ENCODE measurements at regions not wholly inside any gene's neighbourhood (a gene's known extent, or its start where the extent isn't known, plus 50 kb on each side); places are given as distances from the start of the nearest gene placed in this dataset.

DNA sequence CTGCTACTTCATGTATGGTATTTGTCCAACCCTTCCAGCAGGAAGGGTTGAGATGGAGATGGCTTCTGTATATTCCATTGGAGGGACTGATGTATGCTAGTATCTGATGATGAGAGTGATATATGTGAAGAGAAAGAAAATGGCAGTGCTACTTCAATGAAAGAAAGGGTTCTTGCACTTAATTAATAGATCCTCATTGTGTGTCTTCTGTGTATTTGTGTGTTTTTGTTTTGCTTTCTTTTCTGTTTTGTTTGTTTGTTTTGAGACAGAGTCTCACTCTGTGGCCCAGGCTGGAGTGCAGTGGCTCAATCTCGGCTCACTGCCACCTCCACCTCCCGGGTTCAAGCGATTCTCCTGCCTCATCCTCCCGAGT is 61.2 kb upstream of the CRYM start:
- no peaks in the 10 kb centered on the region for H3K36me3 ChIP-seq (ENCODE audit: control insufficient read depth in 2 of 2, extremely low read depth in 1 of 2, insufficient read depth in 2 of 2, low read length in 2 of 2)
- H3K4me2 ChIP-seq (ENCODE audit: insufficient read depth, low read length), result no peak overlapping the region
- H3K4me3 ChIP-seq (replicated peaks in 1 of 3; ENCODE audit: insufficient read depth in 1 of 3, low read depth in 1 of 3, low read length in 3 of 3), result no peak overlapping the region
- H3K79me2 ChIP-seq (ENCODE audit: control insufficient read depth, insufficient read depth, low read length), result no peaks in the 10 kb centered on the region
- no peaks in the 10 kb centered on the region for H3K9me1 ChIP-seq (replicated peaks; ENCODE audit: control insufficient read depth, extremely low read depth, insufficient read depth, low read length)
- no peaks in the 10 kb centered on the region for H4K20me1 ChIP-seq (replicated peaks; ENCODE audit: control insufficient read depth, extremely low read depth, insufficient read depth, low read length)
- TF ChIP-seq MYC (IDR thresholded peaks at IDR 0.05; ENCODE audit: low read depth, low read length), result no peak
- H3K9ac ChIP-seq (replicated peaks; ENCODE audit: extremely low read depth, insufficient read depth, low read length), result no peak overlapping the region
- FAIRE-seq, result no peak
- no peaks in the 10 kb centered on the region for H3K4me1 ChIP-seq (ENCODE audit: control insufficient read depth, extremely low read depth, insufficient read depth, low read length)
- H3K9me3 ChIP-seq (replicated peaks; ENCODE audit: control insufficient read depth, insufficient read depth, low read length), result no peaks in the 10 kb centered on the region
- intact Hi-C loops (cut with micrococcal nuclease), result no loop called here
- no TSS peak for BruUV-seq (replicated peaks)
- CTCF ChIA-PET, result no interaction called here
- dilution Hi-C loops (cut with MboI; ENCODE audit: extremely low pct_ligation_motif_present, low sequenced_read_pairs), result no loop called here
- no peak overlapping the region for H3K27ac ChIP-seq (ENCODE audit: insufficient read depth, low read depth, low read length)
- H3K27me3 ChIP-seq (ENCODE audit: control insufficient read depth in 2 of 2, insufficient read depth in 2 of 2, low read length in 2 of 2), result no peaks in the 10 kb centered on the region
- POLR2A ChIA-PET, result no interaction called here
- H2AFZ ChIP-seq (ENCODE audit: low read depth, low read length), result no peak overlapping the region
- DNase-seq (ENCODE audit: low read depth, low spot score), result no peak

DNA sequence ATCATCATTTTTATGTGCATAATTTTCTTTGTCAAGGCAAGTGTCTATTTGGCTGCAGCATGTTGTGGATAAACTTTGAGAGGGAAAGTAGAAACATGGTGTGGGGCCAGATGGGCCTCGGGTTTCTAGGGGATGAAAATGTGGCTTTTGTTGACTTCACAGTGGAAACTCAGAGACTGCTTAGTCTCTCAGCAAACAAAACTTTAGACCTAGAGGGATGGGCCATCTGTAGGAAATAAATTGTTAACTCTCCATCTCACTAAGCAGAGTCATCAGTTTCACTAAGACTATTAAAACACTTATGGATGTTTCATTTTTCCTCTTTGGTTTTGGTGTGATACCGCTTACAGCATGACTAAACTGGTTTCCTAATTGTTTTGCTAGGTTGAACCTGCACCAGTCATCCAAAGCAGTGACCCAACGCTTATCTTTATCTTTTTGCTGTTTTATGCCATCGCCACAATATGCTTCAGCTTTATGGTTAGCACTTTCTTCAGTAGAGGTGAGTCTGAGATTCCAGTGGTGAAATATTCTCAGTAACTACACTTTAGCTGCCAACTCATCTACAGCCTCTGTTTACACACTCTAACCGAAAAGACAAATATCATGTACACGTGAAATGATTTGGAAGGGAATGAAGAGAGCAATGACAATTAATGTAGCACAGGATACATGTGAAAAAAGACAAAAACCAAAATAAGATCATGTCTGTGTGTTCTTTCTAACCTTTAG is 60.6 kb upstream of the CRYM start:
- DNase-seq (ENCODE audit: low read depth, low spot score) (no peak), FAIRE-seq (no peak)
- H3K4me2 ChIP-seq (ENCODE audit: insufficient read depth, low read length), result no peak overlapping the region
- TF ChIP-seq POLR2AphosphoS5 (IDR thresholded peaks at IDR 0.05; ENCODE audit: insufficient read depth, low read depth, low read length) (no peak), GATA2 (IDR thresholded peaks at IDR 0.05; ENCODE audit: insufficient read depth, insufficient read length, low read depth, low read length) (no peak), POLR2A (IDR thresholded peaks at IDR 0.05; ENCODE audit: low read depth, low read length) (no peak), JUN (IDR thresholded peaks at IDR 0.05; ENCODE audit: borderline replicate concordance, insufficient read depth, insufficient read length, low read depth) (no peak), FOS (IDR thresholded peaks at IDR 0.05; ENCODE audit: borderline replicate concordance, insufficient read depth, low read length) (no peak), MYC (IDR thresholded peaks at IDR 0.05; ENCODE audit: low read depth, low read length) (no peak), EZH2 (IDR thresholded peaks at IDR 0.05; ENCODE audit: borderline replicate concordance, low read depth, low read length, severe bottlenecking) (no peak)
- TF ChIP-seq, protein P1, sequence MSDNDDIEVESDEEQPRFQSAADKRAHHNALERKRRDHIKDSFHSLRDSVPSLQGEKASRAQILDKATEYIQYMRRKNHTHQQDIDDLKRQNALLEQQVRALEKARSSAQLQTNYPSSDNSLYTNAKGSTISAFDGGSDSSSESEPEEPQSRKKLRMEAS (IDR thresholded peaks at IDR 0.05; ENCODE audit: insufficient read depth, insufficient read length), result no peak
- TF ChIP-seq, protein P2, sequence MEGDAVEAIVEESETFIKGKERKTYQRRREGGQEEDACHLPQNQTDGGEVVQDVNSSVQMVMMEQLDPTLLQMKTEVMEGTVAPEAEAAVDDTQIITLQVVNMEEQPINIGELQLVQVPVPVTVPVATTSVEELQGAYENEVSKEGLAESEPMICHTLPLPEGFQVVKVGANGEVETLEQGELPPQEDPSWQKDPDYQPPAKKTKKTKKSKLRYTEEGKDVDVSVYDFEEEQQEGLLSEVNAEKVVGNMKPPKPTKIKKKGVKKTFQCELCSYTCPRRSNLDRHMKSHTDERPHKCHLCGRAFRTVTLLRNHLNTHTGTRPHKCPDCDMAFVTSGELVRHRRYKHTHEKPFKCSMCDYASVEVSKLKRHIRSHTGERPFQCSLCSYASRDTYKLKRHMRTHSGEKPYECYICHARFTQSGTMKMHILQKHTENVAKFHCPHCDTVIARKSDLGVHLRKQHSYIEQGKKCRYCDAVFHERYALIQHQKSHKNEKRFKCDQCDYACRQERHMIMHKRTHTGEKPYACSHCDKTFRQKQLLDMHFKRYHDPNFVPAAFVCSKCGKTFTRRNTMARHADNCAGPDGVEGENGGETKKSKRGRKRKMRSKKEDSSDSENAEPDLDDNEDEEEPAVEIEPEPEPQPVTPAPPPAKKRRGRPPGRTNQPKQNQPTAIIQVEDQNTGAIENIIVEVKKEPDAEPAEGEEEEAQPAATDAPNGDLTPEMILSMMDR (IDR thresholded peaks at IDR 0.05; ENCODE audit: extremely low read depth in 1 of 2, insufficient read depth in 1 of 2, low read depth in 1 of 2, low read length in 2 of 2), result no peak
- H4K20me1 ChIP-seq (replicated peaks; ENCODE audit: control insufficient read depth, extremely low read depth, insufficient read depth, low read length), result no peaks in the 10 kb centered on the region
- no peaks in the 10 kb centered on the region for H3K79me2 ChIP-seq (ENCODE audit: control insufficient read depth, insufficient read depth, low read length)
- H3K9me3 ChIP-seq (replicated peaks; ENCODE audit: control insufficient read depth, insufficient read depth, low read length), result no peaks in the 10 kb centered on the region
- no peaks in the 10 kb centered on the region for H3K9me1 ChIP-seq (replicated peaks; ENCODE audit: control insufficient read depth, extremely low read depth, insufficient read depth, low read length)
- POLR2A ChIA-PET, result no interaction called here
- H3K27ac ChIP-seq (ENCODE audit: insufficient read depth, low read depth, low read length), result no peak overlapping the region
- BruUV-seq (replicated peaks), result no TSS peak
- H3K27me3 ChIP-seq (ENCODE audit: control insufficient read depth in 2 of 2, insufficient read depth in 2 of 2, low read length in 2 of 2), result no peaks in the 10 kb centered on the region
- no peak overlapping the region for H3K9ac ChIP-seq (replicated peaks; ENCODE audit: extremely low read depth, insufficient read depth, low read length)
- no peak overlapping the region for H3K4me3 ChIP-seq (replicated peaks in 1 of 3; ENCODE audit: insufficient read depth in 1 of 3, low read depth in 1 of 3, low read length in 3 of 3)
- no peak overlapping the region for H2AFZ ChIP-seq (ENCODE audit: low read depth, low read length)
- intact Hi-C loops (cut with micrococcal nuclease) (no loop called here), dilution Hi-C loops (cut with MboI; ENCODE audit: extremely low pct_ligation_motif_present, low sequenced_read_pairs) (no loop called here)
- no peaks in the 10 kb centered on the region for H3K4me1 ChIP-seq (ENCODE audit: control insufficient read depth, extremely low read depth, insufficient read depth, low read length)
- CTCF ChIA-PET, result no interaction called here
- no peaks in the 10 kb centered on the region for H3K36me3 ChIP-seq (ENCODE audit: control insufficient read depth in 2 of 2, extremely low read depth in 1 of 2, insufficient read depth in 2 of 2, low read length in 2 of 2)

Data from endothelial cell of umbilical vein (primary cell).